GM23338 (cell line): ENCODE measurements at regions not wholly inside any gene's neighbourhood (a gene's known extent, or its start where the extent isn't known, plus 50 kb on each side); places are given as distances from the start of the nearest gene placed in this dataset.

Experiments used
- ATAC-seq: fragments of 200-7000 bp; cut with Tn5 transposase; 3 replicates; pipeline ENCODE4 v1.9.1; 2020
- DNase-seq: peaks from one replicate; pipeline ENCODE4 v3.0.0-alpha.2; 2015; ENCODE audit warnings: low spot score
- H2AFZ ChIP-seq: fragments of 200-600 bp; sonication (generic); 2 replicates; pipeline ENCODE4 v1.8.0; 2016; ENCODE audit warnings: antibody characterized with exemption, mild to moderate bottlenecking, moderate library complexity
- H3F3A ChIP-seq: fragments of 200-600 bp; sonication (generic); replicated peaks from 2 replicates; pipeline ENCODE4 v1.8.0; 2017; ENCODE audit warnings: antibody characterized with exemption, mixed run types, low read depth
- H3K27ac ChIP-seq: fragments of 200-600 bp; sonication (generic); 2 replicates; pipeline ENCODE4 v1.6.1; 2016; ENCODE audit warnings: low read depth
- H3K27me3 ChIP-seq: fragments of 200-600 bp; sonication (generic); 2 replicates; pipeline ENCODE4 v1.8.0; 2016; ENCODE audit warnings: mild to moderate bottlenecking, mixed run types, moderate library complexity; ENCODE audit not compliant: insufficient read depth
- H3K36me3 ChIP-seq: fragments of 200-600 bp; sonication (generic); 2 replicates; pipeline ENCODE4 v1.8.0; 2016; ENCODE audit warnings: mild to moderate bottlenecking; ENCODE audit not compliant: insufficient read depth
- H3K4me1 ChIP-seq: fragments of 200-600 bp; sonication (generic); 2 replicates; pipeline ENCODE4 v1.8.0; 2016; ENCODE audit warnings: mild to moderate bottlenecking, moderate library complexity; ENCODE audit not compliant: insufficient read depth
- H3K4me2 ChIP-seq: fragments of 200-600 bp; sonication (generic); 2 replicates; pipeline ENCODE4 v1.7.1; 2017; ENCODE audit warnings: mixed run types
- H3K4me3 ChIP-seq: fragments of 200-600 bp; sonication (generic); 2 replicates; pipeline ENCODE4 v1.6.1; 2016; ENCODE audit warnings: mixed run types
- H3K79me2 ChIP-seq: fragments of 200-600 bp; sonication (generic); replicated peaks from 2 replicates; pipeline ENCODE4 v1.8.0; 2017; ENCODE audit warnings: mild to moderate bottlenecking; ENCODE audit not compliant: insufficient read depth
- H3K9me2 ChIP-seq: fragments of 200-600 bp; sonication (generic); 2 replicates; pipeline ENCODE4 v1.8.0; 2017; ENCODE audit not compliant: insufficient read depth
- H4K20me1 ChIP-seq: fragments of 200-600 bp; sonication (generic); replicated peaks from 2 replicates; pipeline ENCODE4 v1.8.0; 2017; ENCODE audit warnings: mild to moderate bottlenecking; ENCODE audit not compliant: insufficient read depth
- H3K27ac Mint-ChIP-seq: 2 replicates; pipeline ENCODE4 v1.8.0; 2020; ENCODE audit warnings: inconsistent platforms, mild to moderate bottlenecking, moderate library complexity, mixed read lengths
- H3K27me3 Mint-ChIP-seq: 3 replicates; pipeline ENCODE4 v1.8.0; 2022; ENCODE audit warnings: low read depth, mild to moderate bottlenecking, moderate library complexity, mixed read lengths, inconsistent platforms; ENCODE audit not compliant: insufficient read depth, poor library complexity
- H3K36me3 Mint-ChIP-seq: 3 replicates; pipeline ENCODE4 v1.8.0; 2021; ENCODE audit warnings: low read depth, mild to moderate bottlenecking, inconsistent platforms, moderate library complexity, mixed read lengths
- H3K4me1 Mint-ChIP-seq: 3 replicates; pipeline ENCODE4 v1.8.0; 2020; ENCODE audit warnings: mild to moderate bottlenecking, inconsistent platforms, mixed read lengths
- H3K4me3 Mint-ChIP-seq: 3 replicates; pipeline ENCODE4 v1.8.0; 2021; ENCODE audit warnings: moderate library complexity, mild to moderate bottlenecking, inconsistent platforms, mixed read lengths
- H3K9me3 Mint-ChIP-seq: 3 replicates; pipeline ENCODE4 v1.8.0; 2020; ENCODE audit warnings: moderate library complexity, mild to moderate bottlenecking, inconsistent platforms, mixed read lengths
- CREB1 ChIP-seq: fragments of 250-450 bp; sonication (Bioruptor Pico); IDR thresholded peaks from 2 replicates; pipeline ENCODE4 v1.5.0; 2020; ENCODE audit warnings: low read depth, mild to moderate bottlenecking, moderate library complexity
- ETS1 ChIP-seq: IDR thresholded peaks from 2 replicates; pipeline ENCODE4 v1.6.1; 2016; ENCODE audit warnings: antibody characterized with exemption
- EZH2 ChIP-seq: fragments of 200-600 bp; sonication (generic); IDR thresholded peaks from one replicate; pipeline ENCODE4 v1.8.0; 2017; ENCODE audit warnings: antibody characterized with exemption, mild to moderate bottlenecking, low read depth; ENCODE audit not compliant: unreplicated experiment
- EZH2phosphoT487 ChIP-seq: fragments of 200-600 bp; sonication (generic); IDR thresholded peaks from one replicate; pipeline ENCODE4 v1.8.1; 2018; ENCODE audit warnings: antibody characterized with exemption; ENCODE audit not compliant: unreplicated experiment
- JUNB ChIP-seq: IDR thresholded peaks from one replicate; pipeline ENCODE4 v1.6.1; 2016; ENCODE audit warnings: antibody characterized with exemption; ENCODE audit not compliant: unreplicated experiment
- NANOG ChIP-seq: IDR thresholded peaks from 2 replicates; pipeline ENCODE4 v1.6.1; 2016; ENCODE audit warnings: antibody characterized with exemption, borderline replicate concordance
- POLR2AphosphoS5 ChIP-seq: IDR thresholded peaks from 2 replicates; pipeline ENCODE4 v1.6.1; 2016; ENCODE audit warnings: antibody characterized with exemption, low read depth
- REST ChIP-seq: IDR thresholded peaks from one replicate; pipeline ENCODE4 v1.6.1; 2018; ENCODE audit warnings: antibody characterized with exemption; ENCODE audit not compliant: unreplicated experiment
- STAT1 ChIP-seq: IDR thresholded peaks from one replicate; pipeline ENCODE4 v1.6.1; 2016; ENCODE audit warnings: antibody characterized with exemption; ENCODE audit not compliant: unreplicated experiment
- ZNF114 ChIP-seq: fragments of 250-450 bp; sonication (Bioruptor Pico); IDR thresholded peaks from 2 replicates; pipeline ENCODE4 v1.5.0; 2020; ENCODE audit warnings: mild to moderate bottlenecking, moderate library complexity
- ZNF331 ChIP-seq: fragments of 250-450 bp; sonication (Bioruptor Pico); IDR thresholded peaks from 2 replicates; pipeline ENCODE4 v1.5.0; 2020; ENCODE audit warnings: low read depth, mild to moderate bottlenecking, moderate library complexity
- TF ChIP-seq, protein P1 (sequence below), 2 experiments: fragments of 200-600 bp in 1 of 2; sonication (generic) in 1 of 2; conservative IDR thresholded peaks; 2 replicates each; pipeline versions ENCODE4 v1.5.1 to v1.6.1; 2016 to 2017; ENCODE audit warnings: antibody characterized with exemption in 2 of 2, low read depth in 2 of 2, mild to moderate bottlenecking in 2 of 2, moderate library complexity in 1 of 2

DNA sequence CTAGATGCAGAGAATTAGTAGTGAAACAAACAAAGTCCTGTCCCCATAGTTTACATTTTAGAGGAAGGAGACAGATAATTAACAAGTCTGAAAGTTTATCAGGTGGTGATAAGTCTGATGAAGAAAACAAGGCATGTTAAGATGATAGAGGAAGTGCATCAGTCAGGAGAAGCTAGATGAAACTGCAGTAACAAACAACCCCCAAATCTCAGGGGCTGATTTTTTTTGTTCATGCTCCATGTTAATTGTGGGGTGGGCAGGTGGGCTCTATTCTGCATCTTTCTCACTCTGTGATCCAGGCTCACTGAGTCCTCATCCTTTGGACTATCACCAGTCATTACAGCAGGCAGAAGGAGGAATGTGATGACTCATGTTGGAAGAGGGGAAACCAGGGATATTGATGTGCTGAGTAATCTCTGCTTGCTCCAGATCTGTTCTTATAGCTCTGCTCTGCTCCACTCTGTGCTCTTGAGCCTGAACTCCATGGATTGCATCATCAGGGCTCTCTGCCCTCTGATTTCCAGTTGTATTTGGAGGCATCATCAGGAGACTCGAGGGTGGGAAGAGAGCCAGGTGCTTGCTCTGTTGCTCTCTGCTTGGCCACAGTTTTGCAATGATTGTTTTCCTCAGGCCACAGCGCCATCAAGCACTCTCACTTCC lies 166.9 kb downstream of the IER5 start:
- no peak overlapping the region for H3K4me3 Mint-ChIP-seq
- no peak for DNase-seq
- H3K9me3 Mint-ChIP-seq: peaks cover 35% of the 10 kb centered on the region
- TF ChIP-seq ZNF331 (CRISPR knock-in tag): no peak
- no peak for TF ChIP-seq STAT1
- no peak for TF ChIP-seq ZNF114
- no peak for TF ChIP-seq REST
- no peak for TF ChIP-seq EZH2phosphoT487
- no peak for TF ChIP-seq JUNB
- TF ChIP-seq ETS1: no peak
- TF ChIP-seq CREB1: no peak
- no peaks in the 10 kb centered on the region for H3F3A ChIP-seq
- ATAC-seq: no peak
- no peaks in the 10 kb centered on the region for H4K20me1 ChIP-seq
- no peak overlapping the region for H3K4me2 ChIP-seq
- no peak overlapping the region for H3K27ac Mint-ChIP-seq
- H3K27me3 Mint-ChIP-seq: peaks cover 4% of the 10 kb centered on the region
- H3K4me3 ChIP-seq: no peak overlapping the region
- H3K36me3 Mint-ChIP-seq: peaks cover 24% of the 10 kb centered on the region; the same call in 2 of the 3 replicates
- no peak overlapping the region for H3K27ac ChIP-seq
- peaks cover 23% of the 10 kb centered on the region for H3K4me1 Mint-ChIP-seq
- no peaks in the 10 kb centered on the region for H3K79me2 ChIP-seq
- H3K9me2 ChIP-seq: no peaks in the 10 kb centered on the region
- no peak overlapping the region for H2AFZ ChIP-seq
- no peaks in the 10 kb centered on the region for H3K27me3 ChIP-seq
- H3K36me3 ChIP-seq: no peaks in the 10 kb centered on the region
- no peaks in the 10 kb centered on the region; the same call in 1 of the 2 replicates for H3K4me1 ChIP-seq

DNA sequence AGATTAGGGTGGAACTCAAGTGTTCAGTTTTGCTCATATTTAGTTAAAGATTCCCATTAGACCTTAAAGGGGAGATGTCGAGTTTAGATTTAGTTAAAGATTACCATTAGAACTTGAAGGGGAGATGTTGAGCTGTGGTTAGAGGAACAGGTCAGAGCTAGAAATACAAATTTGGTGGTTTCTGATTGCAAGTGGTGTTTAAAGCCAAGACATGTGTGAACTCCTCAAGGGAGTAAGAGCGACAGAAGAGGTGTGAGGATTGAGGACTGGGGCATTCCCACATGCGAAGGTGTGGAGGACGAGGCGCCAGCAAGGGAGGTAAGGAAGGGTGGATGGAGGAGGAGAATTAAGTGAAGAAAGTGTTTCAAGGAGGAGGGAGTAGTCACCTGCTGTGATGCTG lies 168.6 kb downstream of the IER5 start:
- DNase-seq: no peak
- H3K36me3 Mint-ChIP-seq: peaks cover 24% of the 10 kb centered on the region; the same call in 2 of the 3 replicates
- no peak for ATAC-seq
- no peak overlapping the region for H2AFZ ChIP-seq
- H3K9me3 Mint-ChIP-seq: peaks cover 35% of the 10 kb centered on the region
- H3K27ac ChIP-seq: no peak overlapping the region
- H3K9me2 ChIP-seq: no peaks in the 10 kb centered on the region
- H3K4me1 Mint-ChIP-seq: peaks cover 8% of the 10 kb centered on the region
- no peaks in the 10 kb centered on the region for H3K36me3 ChIP-seq
- H4K20me1 ChIP-seq: no peaks in the 10 kb centered on the region
- no peaks in the 10 kb centered on the region for H3K27me3 ChIP-seq
- no peaks in the 10 kb centered on the region for H3K4me1 ChIP-seq
- no peaks in the 10 kb centered on the region for H3F3A ChIP-seq
- no peak overlapping the region for H3K4me3 ChIP-seq
- H3K4me3 Mint-ChIP-seq: no peak overlapping the region
- H3K27ac Mint-ChIP-seq: no peak overlapping the region
- H3K79me2 ChIP-seq: no peaks in the 10 kb centered on the region
- no peak overlapping the region for H3K4me2 ChIP-seq
- peaks cover 6% of the 10 kb centered on the region for H3K27me3 Mint-ChIP-seq
- no peak for TF ChIP-seq CREB1
- TF ChIP-seq STAT1: no peak
- TF ChIP-seq REST: no peak
- TF ChIP-seq EZH2: no peak
- no peak for TF ChIP-seq NANOG
- TF ChIP-seq, protein P1, sequence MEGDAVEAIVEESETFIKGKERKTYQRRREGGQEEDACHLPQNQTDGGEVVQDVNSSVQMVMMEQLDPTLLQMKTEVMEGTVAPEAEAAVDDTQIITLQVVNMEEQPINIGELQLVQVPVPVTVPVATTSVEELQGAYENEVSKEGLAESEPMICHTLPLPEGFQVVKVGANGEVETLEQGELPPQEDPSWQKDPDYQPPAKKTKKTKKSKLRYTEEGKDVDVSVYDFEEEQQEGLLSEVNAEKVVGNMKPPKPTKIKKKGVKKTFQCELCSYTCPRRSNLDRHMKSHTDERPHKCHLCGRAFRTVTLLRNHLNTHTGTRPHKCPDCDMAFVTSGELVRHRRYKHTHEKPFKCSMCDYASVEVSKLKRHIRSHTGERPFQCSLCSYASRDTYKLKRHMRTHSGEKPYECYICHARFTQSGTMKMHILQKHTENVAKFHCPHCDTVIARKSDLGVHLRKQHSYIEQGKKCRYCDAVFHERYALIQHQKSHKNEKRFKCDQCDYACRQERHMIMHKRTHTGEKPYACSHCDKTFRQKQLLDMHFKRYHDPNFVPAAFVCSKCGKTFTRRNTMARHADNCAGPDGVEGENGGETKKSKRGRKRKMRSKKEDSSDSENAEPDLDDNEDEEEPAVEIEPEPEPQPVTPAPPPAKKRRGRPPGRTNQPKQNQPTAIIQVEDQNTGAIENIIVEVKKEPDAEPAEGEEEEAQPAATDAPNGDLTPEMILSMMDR (conservative IDR thresholded peaks at IDR 0.05; ENCODE audit: low read depth in 2 of 2): no peak
- no peak for TF ChIP-seq EZH2phosphoT487
- TF ChIP-seq ETS1: no peak
- no peak for TF ChIP-seq POLR2AphosphoS5
- no peak for TF ChIP-seq JUNB
- no peak for TF ChIP-seq ZNF114
